SK-N-SH (cell line): ENCODE measurements at regions not wholly inside any gene's neighbourhood (a gene's known extent, or its start where the extent isn't known, plus 50 kb on each side); places are given as distances from the start of the nearest gene placed in this dataset.

Source experiments
- CTCF ChIA-PET: fragments of 300-600, 350-600 bp; formaldehyde crosslinking; extraction: SDS; loops from one replicate; lab custom pipeline; 2021; lab: Yijun Ruan, JAX
- POLR2A ChIA-PET: fragments of 350-600 bp; sonication (Branson Sonifier 250); formaldehyde crosslinking; extraction: SDS; loops from one replicate; lab custom pipeline; 2020; ENCODE audit warnings: antibody characterized with exemption, inconsistent platforms; lab: Yijun Ruan, JAX
- DNase-seq: peaks from one replicate; pipeline ENCODE4 v3.0.0; 2012
- H2AFZ ChIP-seq: fragments of 200-600 bp; sonication (generic); 2 replicates; pipeline ENCODE4 v1.8.1; 2016; ENCODE audit warnings: antibody characterized with exemption, mild to moderate bottlenecking, low read depth
- H3F3A ChIP-seq: fragments of 200-600 bp; sonication (generic); replicated peaks from 2 replicates; pipeline ENCODE3; 2016; ENCODE audit warnings: antibody characterized with exemption, mild to moderate bottlenecking; ENCODE audit not compliant: insufficient read depth
- H3K27ac ChIP-seq, 2 experiments: fragments of 200-500 bp in 1 of 2; fragments of 200-600 bp in 1 of 2; sonication (Bioruptor generic) in 1 of 2; sonication (generic), shearing (Covaris generic) in 1 of 2; 2 replicates each; pipeline versions ENCODE4 v1.5.1 to v1.6.1; 2014 to 2016; ENCODE audit warnings: low read depth in 2 of 2, inconsistent platforms in 1 of 2, low read length in 1 of 2, mild to moderate bottlenecking in 1 of 2, mixed read lengths in 1 of 2
- H3K27me3 ChIP-seq: fragments of 200-600 bp; sonication (generic), shearing (Covaris generic); 2 replicates; pipeline ENCODE4 v1.6.1; 2016; ENCODE audit warnings: mixed run types; ENCODE audit not compliant: insufficient read depth
- H3K36me3 ChIP-seq, 2 experiments: fragments of 200-500 bp in 1 of 2; fragments of 200-600 bp in 1 of 2; sonication (Bioruptor generic) in 1 of 2; sonication (generic) in 1 of 2; replicated peaks in 1 of 2; 2 replicates each; pipeline versions ENCODE3 to v1.5.1; 2014 to 2016; ENCODE audit warnings: low read length in 1 of 2, mild to moderate bottlenecking in 1 of 2; ENCODE audit not compliant: insufficient read depth in 2 of 2, control insufficient read depth in 1 of 2
- H3K4me1 ChIP-seq, 2 experiments: fragments of 200-500 bp in 1 of 2; fragments of 200-600 bp in 1 of 2; sonication (Bioruptor generic) in 1 of 2; sonication (generic), shearing (Covaris generic) in 1 of 2; 2 replicates each; pipeline versions ENCODE4 v1.5.1 to v1.6.1; 2014 to 2016; ENCODE audit warnings: low read depth in 1 of 2, low read length in 1 of 2, mixed run types in 1 of 2; ENCODE audit not compliant: insufficient read depth in 2 of 2, control insufficient read depth in 1 of 2
- H3K4me2 ChIP-seq: fragments of 200-600 bp; sonication (generic), shearing (Covaris generic); 2 replicates; pipeline ENCODE4 v1.6.1; 2017; ENCODE audit warnings: mixed run types
- H3K4me3 ChIP-seq, 2 experiments: fragments of 200-500 bp in 1 of 2; fragments of 200-600 bp in 1 of 2; sonication (Bioruptor generic) in 1 of 2; sonication (generic), shearing (Covaris generic) in 1 of 2; 2 replicates each; pipeline versions ENCODE4 v1.5.1 to v1.8.1; 2014 to 2016; ENCODE audit warnings: low read depth in 2 of 2, inconsistent platforms in 1 of 2, low read length in 1 of 2, mild to moderate bottlenecking in 1 of 2, mixed read lengths in 1 of 2, moderate library complexity in 1 of 2
- H3K79me2 ChIP-seq: fragments of 200-600 bp; sonication (generic); 2 replicates; pipeline ENCODE4 v1.8.1; 2017; ENCODE audit warnings: mild to moderate bottlenecking; ENCODE audit not compliant: insufficient read depth
- H3K9ac ChIP-seq: fragments of 200-600 bp; sonication (generic); 2 replicates; pipeline ENCODE4 v1.6.1; 2017; ENCODE audit warnings: mixed run types
- H3K9me2 ChIP-seq: fragments of 200-600 bp; sonication (generic); 2 replicates; pipeline ENCODE4 v1.6.1; 2017; ENCODE audit warnings: mixed run types
- H3K9me3 ChIP-seq: fragments of 200-600 bp; sonication (generic); 2 replicates; pipeline ENCODE4 v1.6.1; 2017; ENCODE audit warnings: mixed run types, mild to moderate bottlenecking, moderate library complexity
- H4K20me1 ChIP-seq: fragments of 200-600 bp; sonication (generic); 2 replicates; pipeline ENCODE4 v1.6.1; 2017; ENCODE audit warnings: mild to moderate bottlenecking, mixed run types; ENCODE audit not compliant: insufficient read depth
- CHD2 ChIP-seq: fragments of 150-350 bp; IDR thresholded peaks from 2 replicates; pipeline ENCODE4 v1.6.1; 2018; ENCODE audit warnings: low read length; ENCODE audit not compliant: partially characterized antibody
- CTCF ChIP-seq: fragments of 200-600 bp; sonication (generic); IDR thresholded peaks from 2 replicates; pipeline ENCODE4 v1.6.1; 2017; ENCODE audit warnings: antibody characterized with exemption, mild to moderate bottlenecking, moderate library complexity
- EP300 ChIP-seq, 2 experiments: IDR thresholded peaks; 2 replicates each; pipeline versions ENCODE4 v1.4.0 to v1.6.1; 2012; ENCODE audit warnings: borderline replicate concordance in 1 of 2, low read depth in 1 of 2, low read length in 1 of 2
- FOSL2 ChIP-seq: IDR thresholded peaks from 2 replicates; pipeline ENCODE4 v1.4.0; 2012; ENCODE audit warnings: low read depth, mild to moderate bottlenecking, moderate library complexity, borderline replicate concordance
- GATA2 ChIP-seq: sonication (generic); formaldehyde crosslinking; IDR thresholded peaks from 2 replicates; pipeline ENCODE4 v1.5.0; 2020; ENCODE audit warnings: mild to moderate bottlenecking, missing genetic modification reagents
- IRF3 ChIP-seq: fragments of 150-350 bp; IDR thresholded peaks from 2 replicates; pipeline ENCODE4 v1.6.1; 2016; ENCODE audit warnings: mild to moderate bottlenecking, low read depth, low read length
- MAX ChIP-seq: IDR thresholded peaks from 2 replicates; pipeline ENCODE4 v1.4.0; 2012; ENCODE audit warnings: low read depth
- MXI1 ChIP-seq: IDR thresholded peaks from 2 replicates; pipeline ENCODE4 v1.6.1; 2012; ENCODE audit warnings: mild to moderate bottlenecking, low read depth, low read length, improper control_type of control experiment
- NRF1 ChIP-seq: IDR thresholded peaks from 2 replicates; pipeline ENCODE4 v1.6.1; 2012; ENCODE audit warnings: low read depth, mild to moderate bottlenecking, low read length
- RAD21 ChIP-seq: IDR thresholded peaks from 2 replicates; pipeline ENCODE4 v1.6.1; 2012; ENCODE audit warnings: mild to moderate bottlenecking, low read length
- RCOR1 ChIP-seq: fragments of 150-350 bp; IDR thresholded peaks from 2 replicates; pipeline ENCODE4 v1.6.1; 2017; ENCODE audit warnings: antibody characterized with exemption, low read length
- RXRA ChIP-seq: IDR thresholded peaks from 2 replicates; pipeline ENCODE4 v1.4.0; 2012; ENCODE audit warnings: low read depth, mild to moderate bottlenecking, borderline replicate concordance
- SIN3A ChIP-seq: IDR thresholded peaks from 2 replicates; pipeline ENCODE4 v1.6.1; 2012; ENCODE audit warnings: low read depth, mild to moderate bottlenecking, low read length, moderate library complexity, borderline replicate concordance
- TAF1 ChIP-seq: IDR thresholded peaks from 2 replicates; pipeline ENCODE4 v1.6.1; 2012; ENCODE audit warnings: low read depth, mild to moderate bottlenecking, low read length, moderate library complexity, borderline replicate concordance
- TCF12 ChIP-seq: IDR thresholded peaks from 2 replicates; pipeline ENCODE4 v1.4.0; 2012
- USF1 ChIP-seq: IDR thresholded peaks from 2 replicates; pipeline ENCODE4 v1.4.0; 2012; ENCODE audit warnings: low read depth, borderline replicate concordance
- USF2 ChIP-seq: fragments of 150-350 bp; IDR thresholded peaks from 2 replicates; pipeline ENCODE4 v1.6.1; 2017; ENCODE audit warnings: antibody characterized with exemption, low read length, low read depth, borderline replicate concordance
- YY1 ChIP-seq: IDR thresholded peaks from 2 replicates; pipeline ENCODE4 v1.4.0; 2012; ENCODE audit warnings: low read depth, mild to moderate bottlenecking
- ZBTB33 ChIP-seq: IDR thresholded peaks from 2 replicates; pipeline ENCODE4 v1.4.0; 2012; ENCODE audit warnings: low read depth, borderline replicate concordance
- WGBS: methylation state at CpG from one replicate; pipeline ENCODE4 v1.1.6; 2017; ENCODE audit warnings: low lambda C conversion rate; 5-methylcytosine and 5-hydroxymethylcytosine counted together

GRCh38 chr1:217115404-217116380, 392.5 kb upstream of the ESRRG start (continued):
- TF ChIP-seq SIN3A (no peak), RXRA (no peak), CTCF (no peak), RCOR1 (peak; percentile 91), CHD2 (peak; percentile 68), TAF1 (no peak), MAX (no peak), USF2 (no peak)

GRCh38 chr1:217109928-217110327, 386.7 kb upstream of the ESRRG start:
- ChIA-PET CTCF (no interaction called here), POLR2A (no interaction called here)
- Histone ChIP-seq H3K9me2 (no peaks in the 10 kb centered on the region), H3K4me3 (no peak overlapping the region), H4K20me1 (no peaks in the 10 kb centered on the region), H3K4me1 (peaks cover 0 to under 1% of the 10 kb centered on the region in 2 experiments; a peak in 1 of 4 replicates), H3F3A (no peaks in the 10 kb centered on the region), H3K79me2 (no peaks in the 10 kb centered on the region), H3K9me3 (no peaks in the 10 kb centered on the region), H3K9ac (no peak overlapping the region), H3K27ac (no peak overlapping the region), H2AFZ (no peak overlapping the region), H3K27me3 (no peaks in the 10 kb centered on the region), H3K36me3 (no peaks in the 10 kb centered on the region), H3K4me2 (no peak overlapping the region)
- DNase-seq = no peak
- 30% methylated on average over 1 of the region's 1 CpG for WGBS
- TF ChIP-seq YY1 (no peak), USF2 (no peak), FOSL2 (no peak), IRF3 (no peak), MXI1 (no peak), GATA2 (CRISPR knock-in tag) (no peak), CHD2 (no peak), TCF12 (no peak), USF1 (no peak), NRF1 (no peak), RCOR1 (no peak), RAD21 (no peak), ZBTB33 (no peak), EP300 (IDR thresholded peaks at IDR 0.05; ENCODE audit: borderline replicate concordance in 1 of 2, low read depth in 1 of 2, low read length in 1 of 2) (no peak)
